NB4 (cell line): ENCODE measurements at regions not wholly inside any gene's neighbourhood (a gene's known extent, or its start where the extent isn't known, plus 50 kb on each side); places are given as distances from the start of the nearest gene placed in this dataset.

ENCODE experiments used
- CTCF ChIP-seq: IDR thresholded peaks from one replicate; pipeline ENCODE4 v1.5.1; 2012; ENCODE audit warnings: low read depth, low read length
- MAX ChIP-seq: IDR thresholded peaks from 2 replicates; pipeline ENCODE4 v1.6.1; 2011; ENCODE audit warnings: low read depth, low read length
- MYC ChIP-seq: IDR thresholded peaks from 2 replicates; pipeline ENCODE4 v1.6.1; 2011; ENCODE audit warnings: low read depth, low read length
- POLR2A ChIP-seq: IDR thresholded peaks from 2 replicates; pipeline ENCODE4 v1.6.1; 2011; ENCODE audit warnings: mild to moderate bottlenecking; ENCODE audit not compliant: insufficient read length; ENCODE audit errors: extremely low read depth

GRCh38 chr1:195897076-195897475 is 711.2 kb downstream of the KCNT2 start:
- TF ChIP-seq POLR2A (no peak), CTCF (no peak), MAX (no peak), MYC (no peak)
